A549 (cell line): ENCODE measurements at regions not wholly inside any gene's neighbourhood (a gene's known extent, or its start where the extent isn't known, plus 50 kb on each side); places are given as distances from the start of the nearest gene placed in this dataset.

ENCODE experiments used
- BHLHE40 ChIP-seq: IDR thresholded peaks from 2 replicates; pipeline ENCODE4 v1.6.1; 2012; ENCODE audit warnings: low read depth, low read length, inconsistent platforms
- CBX8 ChIP-seq: fragments of 200-600 bp; sonication (generic); IDR thresholded peaks from 2 replicates; pipeline ENCODE4 v1.6.1; 2016
- CEBPB ChIP-seq, 2 experiments: fragments of >200 bp in 1 of 2; sonication (Bioruptor Twin) in 1 of 2; formaldehyde crosslinking in 1 of 2; IDR thresholded peaks; 2 replicates each; pipeline ENCODE4 v1.6.1; 2012 to 2016
- CHD4 ChIP-seq: fragments of 200-600 bp; sonication (generic); IDR thresholded peaks from 2 replicates; pipeline ENCODE4 v1.6.1; 2016; ENCODE audit warnings: antibody characterized with exemption, mild to moderate bottlenecking, borderline replicate concordance
- E2F6 ChIP-seq: IDR thresholded peaks from 2 replicates; pipeline ENCODE4 v1.6.1; 2012; ENCODE audit warnings: low read depth, borderline replicate concordance
- EP300 ChIP-seq, 2 experiments: fragments of >200 bp; sonication (Bioruptor Twin); formaldehyde crosslinking; IDR thresholded peaks; 2 replicates in 1 of 2; 3 replicates in 1 of 2; pipeline ENCODE4 v1.6.1; 2016 to 2017
- HDAC2 ChIP-seq: fragments of 200-600 bp; sonication (generic); IDR thresholded peaks from 2 replicates; pipeline ENCODE4 v1.6.1; 2016
- KDM1A ChIP-seq: fragments of 200-600 bp; sonication (generic); IDR thresholded peaks from 2 replicates; pipeline ENCODE4 v1.6.1; 2016; ENCODE audit warnings: low read depth, mild to moderate bottlenecking
- POLR2A ChIP-seq: IDR thresholded peaks from 2 replicates; pipeline ENCODE4 v1.6.1; 2012; ENCODE audit warnings: mild to moderate bottlenecking, low read length
- RFX5 ChIP-seq: fragments of 450-650 bp; IDR thresholded peaks from 2 replicates; pipeline ENCODE4 v1.7.1; 2014; ENCODE audit warnings: antibody characterized with exemption, mild to moderate bottlenecking, moderate library complexity
- SMC3 ChIP-seq: fragments of >200 bp; sonication (Bioruptor Twin); formaldehyde crosslinking; IDR thresholded peaks from 3 replicates; pipeline ENCODE4 v1.6.1; 2018; ENCODE audit warnings: inconsistent platforms
- TF ChIP-seq, protein P1 (sequence below): IDR thresholded peaks from 2 replicates; pipeline ENCODE4 v1.6.1; 2012
- TF ChIP-seq, protein P2 (sequence below): fragments of >200 bp; sonication (Bioruptor Twin); formaldehyde crosslinking; IDR thresholded peaks from 3 replicates; pipeline ENCODE4 v1.5.1; 2016

GRCh38 chr2:181378491-181378890 is 78.7 kb upstream of the ITGA4 start:
- TF ChIP-seq POLR2A: no peak
- TF ChIP-seq, protein P1, sequence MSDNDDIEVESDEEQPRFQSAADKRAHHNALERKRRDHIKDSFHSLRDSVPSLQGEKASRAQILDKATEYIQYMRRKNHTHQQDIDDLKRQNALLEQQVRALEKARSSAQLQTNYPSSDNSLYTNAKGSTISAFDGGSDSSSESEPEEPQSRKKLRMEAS: no peak
- no peak for TF ChIP-seq EP300 (IDR thresholded peaks at IDR 0.05)
- TF ChIP-seq, protein P2, sequence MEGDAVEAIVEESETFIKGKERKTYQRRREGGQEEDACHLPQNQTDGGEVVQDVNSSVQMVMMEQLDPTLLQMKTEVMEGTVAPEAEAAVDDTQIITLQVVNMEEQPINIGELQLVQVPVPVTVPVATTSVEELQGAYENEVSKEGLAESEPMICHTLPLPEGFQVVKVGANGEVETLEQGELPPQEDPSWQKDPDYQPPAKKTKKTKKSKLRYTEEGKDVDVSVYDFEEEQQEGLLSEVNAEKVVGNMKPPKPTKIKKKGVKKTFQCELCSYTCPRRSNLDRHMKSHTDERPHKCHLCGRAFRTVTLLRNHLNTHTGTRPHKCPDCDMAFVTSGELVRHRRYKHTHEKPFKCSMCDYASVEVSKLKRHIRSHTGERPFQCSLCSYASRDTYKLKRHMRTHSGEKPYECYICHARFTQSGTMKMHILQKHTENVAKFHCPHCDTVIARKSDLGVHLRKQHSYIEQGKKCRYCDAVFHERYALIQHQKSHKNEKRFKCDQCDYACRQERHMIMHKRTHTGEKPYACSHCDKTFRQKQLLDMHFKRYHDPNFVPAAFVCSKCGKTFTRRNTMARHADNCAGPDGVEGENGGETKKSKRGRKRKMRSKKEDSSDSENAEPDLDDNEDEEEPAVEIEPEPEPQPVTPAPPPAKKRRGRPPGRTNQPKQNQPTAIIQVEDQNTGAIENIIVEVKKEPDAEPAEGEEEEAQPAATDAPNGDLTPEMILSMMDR: no peak
- no peak for TF ChIP-seq SMC3
- no peak for TF ChIP-seq HDAC2
- no peak for TF ChIP-seq RFX5
- no peak for TF ChIP-seq CHD4
- TF ChIP-seq CBX8: no peak
- TF ChIP-seq E2F6: no peak
- TF ChIP-seq BHLHE40: no peak
- no peak for TF ChIP-seq KDM1A
- no peak for TF ChIP-seq CEBPB (IDR thresholded peaks at IDR 0.05)
